Keratinocyte (primary cell): ENCODE measurements at regions not wholly inside any gene's neighbourhood (a gene's known extent, or its start where the extent isn't known, plus 50 kb on each side); places are given as distances from the start of the nearest gene placed in this dataset.

Experiments used
- DNase-seq: peaks from one replicate; pipeline ENCODE4 v3.0.0-alpha.2; 2011; ENCODE audit warnings: low read depth, missing footprints, low spot score
- FAIRE-seq: peaks from 2 replicates; lab custom pipeline; 2011; peaks lifted over from hg19 to GRCh38; lab: Jason Lieb, UNC
- H2AFZ ChIP-seq: 2 replicates; pipeline ENCODE4 v1.6.0; 2012; ENCODE audit warnings: low read length, control low read depth, inconsistent platforms; ENCODE audit not compliant: control insufficient read depth
- H3K27ac ChIP-seq: 2 replicates; pipeline ENCODE4 v1.5.1; 2011; ENCODE audit warnings: low read length; ENCODE audit not compliant: control insufficient read depth, insufficient read depth
- H3K27me3 ChIP-seq: 3 replicates; pipeline ENCODE4 v1.6.0; 2011; ENCODE audit warnings: low read length; ENCODE audit not compliant: control insufficient read depth, insufficient read depth; ENCODE audit errors: extremely low read depth
- H3K36me3 ChIP-seq, 2 experiments: 2 replicates in 1 of 2; 3 replicates in 1 of 2; pipeline ENCODE4 v1.5.1; 2011; ENCODE audit warnings: low read length in 2 of 2, mild to moderate bottlenecking in 1 of 2; ENCODE audit not compliant: control insufficient read depth in 2 of 2, insufficient read depth in 2 of 2; ENCODE audit errors: extremely low read depth in 1 of 2
- H3K4me1 ChIP-seq: 3 replicates; pipeline ENCODE4 v1.5.1; 2011; ENCODE audit warnings: low read length; ENCODE audit not compliant: control insufficient read depth, insufficient read depth; ENCODE audit errors: extremely low read depth
- H3K4me2 ChIP-seq: 3 replicates; pipeline ENCODE4 v1.6.0; 2011; ENCODE audit warnings: low read depth, low read length; ENCODE audit not compliant: control insufficient read depth, insufficient read depth; ENCODE audit errors: extremely low read depth
- H3K4me3 ChIP-seq, 3 experiments: fragments of 200-600 bp in 1 of 3; sonication (generic) in 1 of 3; 2 replicates in 2 of 3; 3 replicates in 1 of 3; pipeline ENCODE4 v1.5.1; 2011 to 2016; ENCODE audit warnings: low read length in 3 of 3, mild to moderate bottlenecking in 3 of 3, control low read depth in 2 of 3, inconsistent platforms in 1 of 3, low read depth in 1 of 3, mixed read lengths in 1 of 3, mixed run types in 1 of 3, moderate library complexity in 1 of 3; ENCODE audit not compliant: control insufficient read depth in 2 of 3, insufficient read depth in 2 of 3; ENCODE audit errors: extremely low read depth in 1 of 3
- H3K79me2 ChIP-seq: 2 replicates; pipeline ENCODE4 v1.6.0; 2012; ENCODE audit warnings: low read length; ENCODE audit not compliant: control insufficient read depth, insufficient read depth
- H3K9ac ChIP-seq: 3 replicates; pipeline ENCODE4 v1.6.0; 2011; ENCODE audit warnings: low read length; ENCODE audit not compliant: control insufficient read depth, insufficient read depth; ENCODE audit errors: extremely low read depth
- H3K9me1 ChIP-seq: 3 replicates; pipeline ENCODE4 v1.6.0; 2011; ENCODE audit warnings: low read length; ENCODE audit not compliant: control insufficient read depth, insufficient read depth; ENCODE audit errors: extremely low read depth
- H3K9me3 ChIP-seq: 2 replicates; pipeline ENCODE4 v1.5.1; 2012; ENCODE audit warnings: low read depth, low read length; ENCODE audit not compliant: control insufficient read depth
- H4K20me1 ChIP-seq: 3 replicates; pipeline ENCODE4 v1.6.0; 2011; ENCODE audit warnings: low read length; ENCODE audit not compliant: control insufficient read depth, insufficient read depth; ENCODE audit errors: extremely low read depth
- EZH2 ChIP-seq: IDR thresholded peaks from one replicate; pipeline ENCODE4 v1.6.1; 2012; ENCODE audit warnings: inconsistent platforms, mild to moderate bottlenecking, low read length, moderate library complexity
- dilution Hi-C: fragments of 300-500 bp; cut with MboI; formaldehyde crosslinking; loops from one replicate; pipeline ENCODE4 v1.7.0; 2020; ENCODE audit warnings: low sequenced_read_pairs; ENCODE audit not compliant: extremely low pct_ligation_motif_present
- TF ChIP-seq, protein P1 (sequence below), 3 experiments: IDR thresholded peaks in 1 of 3; conservative IDR thresholded peaks in 1 of 3; optimal IDR thresholded peaks in 1 of 3; 2 replicates in 2 of 3; 3 replicates in 1 of 3; pipeline versions ENCODE3 to v1.5.1; 2011; ENCODE audit warnings: low read length in 3 of 3, mild to moderate bottlenecking in 3 of 3, moderate library complexity in 2 of 3, control low read depth in 1 of 3, inconsistent platforms in 1 of 3; ENCODE audit not compliant: insufficient read depth in 2 of 3; ENCODE audit errors: extremely low read depth in 1 of 3

DNA sequence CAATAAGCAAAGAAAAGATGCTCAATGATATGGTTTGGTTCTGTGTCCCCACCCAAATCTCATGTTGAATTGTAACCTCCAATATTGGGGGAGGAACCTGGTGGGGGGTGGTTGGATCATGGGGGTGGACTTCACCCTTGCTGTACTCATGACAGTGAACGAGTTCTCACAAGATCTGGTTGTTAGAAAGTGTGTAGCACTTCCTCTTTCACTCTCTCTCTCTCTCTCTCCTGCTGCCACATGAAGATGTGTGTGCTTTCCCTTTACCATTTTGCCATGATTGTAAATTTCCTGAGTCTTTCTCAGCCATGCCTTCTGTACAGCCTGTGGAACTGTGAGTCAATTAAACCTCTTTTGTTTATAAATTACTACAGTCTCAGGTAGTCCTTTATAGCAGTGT lies 248.4 kb downstream of the HHIPL2 start:
- H3K9ac ChIP-seq = no peak overlapping the region
- H2AFZ ChIP-seq = no peak overlapping the region
- H3K27ac ChIP-seq = no peak overlapping the region
- no peaks in the 10 kb centered on the region for H3K9me1 ChIP-seq
- no peaks in the 10 kb centered on the region for H3K27me3 ChIP-seq
- H3K36me3 ChIP-seq = no peaks in the 10 kb centered on the region
- FAIRE-seq = no peak
- H4K20me1 ChIP-seq = no peaks in the 10 kb centered on the region
- no peaks in the 10 kb centered on the region for H3K4me1 ChIP-seq
- no peak for TF ChIP-seq EZH2
- TF ChIP-seq, protein P1, sequence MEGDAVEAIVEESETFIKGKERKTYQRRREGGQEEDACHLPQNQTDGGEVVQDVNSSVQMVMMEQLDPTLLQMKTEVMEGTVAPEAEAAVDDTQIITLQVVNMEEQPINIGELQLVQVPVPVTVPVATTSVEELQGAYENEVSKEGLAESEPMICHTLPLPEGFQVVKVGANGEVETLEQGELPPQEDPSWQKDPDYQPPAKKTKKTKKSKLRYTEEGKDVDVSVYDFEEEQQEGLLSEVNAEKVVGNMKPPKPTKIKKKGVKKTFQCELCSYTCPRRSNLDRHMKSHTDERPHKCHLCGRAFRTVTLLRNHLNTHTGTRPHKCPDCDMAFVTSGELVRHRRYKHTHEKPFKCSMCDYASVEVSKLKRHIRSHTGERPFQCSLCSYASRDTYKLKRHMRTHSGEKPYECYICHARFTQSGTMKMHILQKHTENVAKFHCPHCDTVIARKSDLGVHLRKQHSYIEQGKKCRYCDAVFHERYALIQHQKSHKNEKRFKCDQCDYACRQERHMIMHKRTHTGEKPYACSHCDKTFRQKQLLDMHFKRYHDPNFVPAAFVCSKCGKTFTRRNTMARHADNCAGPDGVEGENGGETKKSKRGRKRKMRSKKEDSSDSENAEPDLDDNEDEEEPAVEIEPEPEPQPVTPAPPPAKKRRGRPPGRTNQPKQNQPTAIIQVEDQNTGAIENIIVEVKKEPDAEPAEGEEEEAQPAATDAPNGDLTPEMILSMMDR (optimal IDR thresholded peaks at IDR 0.05 in 1 of 3, IDR thresholded peaks at IDR 0.05 in 1 of 3, conservative IDR thresholded peaks at IDR 0.05 in 1 of 3; ENCODE audit: extremely low read depth in 1 of 3, insufficient read depth in 2 of 3, low read length in 3 of 3) = no peak
- DNase-seq = no peak
- H3K79me2 ChIP-seq = no peaks in the 10 kb centered on the region
- H3K4me2 ChIP-seq = no peak overlapping the region
- no peaks in the 10 kb centered on the region for H3K9me3 ChIP-seq
- dilution Hi-C loops = no loop called here
- no peak overlapping the region for H3K4me3 ChIP-seq

DNA sequence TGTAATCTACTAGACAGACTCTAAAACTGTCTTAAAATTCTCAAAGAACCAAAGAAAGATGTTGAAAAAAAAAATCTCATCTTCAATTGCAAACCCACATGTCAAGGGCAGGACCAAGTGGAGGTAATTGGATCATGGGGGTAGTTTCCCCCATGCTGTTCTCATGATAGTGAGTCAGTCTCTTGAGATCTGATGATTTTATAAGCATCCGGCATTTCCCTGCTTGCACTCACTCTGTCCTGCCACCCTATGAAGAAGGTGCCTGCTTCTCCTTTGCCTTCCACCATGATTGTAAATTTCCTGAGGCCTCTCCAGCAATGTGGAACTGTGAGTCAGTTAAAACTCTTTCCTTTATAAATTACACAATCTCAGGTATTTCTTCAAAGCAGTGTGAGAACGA lies 257.0 kb downstream of the HHIPL2 start:
- Histone ChIP-seq H4K20me1 (no peaks in the 10 kb centered on the region), H3K36me3 (no peaks in the 10 kb centered on the region), H3K4me1 (peaks cover 15% of the 10 kb centered on the region), H3K9me1 (no peaks in the 10 kb centered on the region), H3K27ac (no peak overlapping the region), H3K9ac (no peak overlapping the region), H3K79me2 (no peaks in the 10 kb centered on the region), H3K27me3 (no peaks in the 10 kb centered on the region), H2AFZ (no peak overlapping the region), H3K4me2 (no peak overlapping the region), H3K4me3 (no peak overlapping the region), H3K9me3 (no peaks in the 10 kb centered on the region)
- dilution Hi-C loops = no loop called here
- FAIRE-seq (no peak), DNase-seq (no peak)
- no peak for TF ChIP-seq EZH2
- TF ChIP-seq, protein P1 (optimal IDR thresholded peaks at IDR 0.05 in 1 of 3, IDR thresholded peaks at IDR 0.05 in 1 of 3, conservative IDR thresholded peaks at IDR 0.05 in 1 of 3; ENCODE audit: extremely low read depth in 1 of 3, insufficient read depth in 2 of 3, low read length in 3 of 3) = no peak
